Prostate gland (tissue), 2 donors: ENCODE measurements at regions not wholly inside any gene's neighbourhood (a gene's known extent, or its start where the extent isn't known, plus 50 kb on each side); places are given as distances from the start of the nearest gene placed in this dataset.
"Not testable (repeated sequence)": the region's sequence is repeated elsewhere in the genome, so short reads cannot be mapped to it uniquely, and the experiment has no call there.

Experiments used
- DNase-seq: peaks from one replicate; pipeline ENCODE4 v3.0.0-alpha.2; 2019; ENCODE audit warnings: low spot score
- H3K27ac ChIP-seq, 2 donors: fragments of 200-600 bp; sonication (generic); 2 replicates each; pipeline ENCODE4 v1.5.1; 2017 to 2019
- H3K27me3 ChIP-seq: fragments of 200-600 bp; sonication (generic); replicated peaks from 2 replicates; pipeline ENCODE4 v1.5.1; 2019; ENCODE audit not compliant: insufficient read depth
- H3K36me3 ChIP-seq, 2 donors: fragments of 200-600 bp; sonication (generic); 1 replicate in 1 of 2; 2 replicates in 1 of 2; pipeline versions ENCODE4 v1.5.1 to v1.8.1; 2017 to 2019
- H3K4me1 ChIP-seq: fragments of 200-600 bp; sonication (generic); replicated peaks from 2 replicates; pipeline ENCODE4 v1.5.1; 2019
- H3K4me3 ChIP-seq, 2 donors: fragments of 200-600 bp; sonication (generic); 2 replicates each; pipeline ENCODE4 v1.5.1; 2017 to 2019
- H3K9me3 ChIP-seq: fragments of 200-600 bp; sonication (generic); 2 replicates; pipeline ENCODE4 v1.5.1; 2017
- CTCF ChIP-seq, 4 experiments: fragments of 200-600 bp in 2 of 4; fragments of 450-650 bp in 2 of 4; sonication (generic) in 2 of 4; IDR thresholded peaks; 1 replicate in 3 of 4; 2 replicates in 1 of 4; pipeline ENCODE4 v1.5.1; 2016 to 2019; ENCODE audit warnings: antibody characterized with exemption in 4 of 4, mild to moderate bottlenecking in 2 of 4, moderate library complexity in 2 of 4
- POLR2A ChIP-seq: fragments of 450-650 bp; IDR thresholded peaks from one replicate; pipeline ENCODE4 v1.6.1; 2016; ENCODE audit warnings: antibody characterized with exemption, mild to moderate bottlenecking
- POLR2AphosphoS5 ChIP-seq: sonication (generic); formaldehyde crosslinking; IDR thresholded peaks from one replicate; pipeline ENCODE4 v1.6.1; 2017; ENCODE audit warnings: antibody characterized with exemption
- WGBS: methylation state at CpG from one replicate; pipeline ENCODE4 v1.1.5; 2018; 5-methylcytosine and 5-hydroxymethylcytosine counted together
- intact Hi-C: fragments of 100-400 bp; cut with DNase I; formaldehyde crosslinking; loops from one replicate; pipeline ENCODE4 v1.14.2; 2022

GRCh38 chr20:48215536-48215935 is 430.3 kb upstream of the SULF2 start:
- H3K27me3 ChIP-seq, result no peaks in the 10 kb centered on the region
- no peak overlapping the region for H3K27ac ChIP-seq
- 34% methylated on average over 8 of the region's 8 CpGs for WGBS
- no peaks in the 10 kb centered on the region for H3K4me1 ChIP-seq
- H3K36me3 ChIP-seq, result no peaks in the 10 kb centered on the region
- no peak for DNase-seq
- TF ChIP-seq CTCF (IDR thresholded peaks at IDR 0.05), result no peak
- TF ChIP-seq POLR2A, result no peak
- TF ChIP-seq POLR2AphosphoS5, result no peak
- H3K9me3 ChIP-seq, result no peaks in the 10 kb centered on the region
- no peak overlapping the region for H3K4me3 ChIP-seq
- intact Hi-C loops, result no loop called here

- no peak overlapping the region for H3K4me3 ChIP-seq
- H3K9me3 ChIP-seq, result no peaks in the 10 kb centered on the region
- no peak for DNase-seq
- TF ChIP-seq POLR2A (no peak), CTCF (IDR thresholded peaks at IDR 0.05) (no peak), POLR2AphosphoS5 (no peak)
- H3K27me3 ChIP-seq, result no peaks in the 10 kb centered on the region
- 54% methylated on average over 5 of the region's 5 CpGs for WGBS
- no peaks in the 10 kb centered on the region for H3K4me1 ChIP-seq
- no peak overlapping the region for H3K27ac ChIP-seq
- H3K36me3 ChIP-seq, result no peaks in the 10 kb centered on the region
- intact Hi-C loops, result no loop called here
These were observed 429.3 kb upstream of the SULF2 start for GRCh38 chr20:48214601-48215000.

- H3K4me3 ChIP-seq, H3K27ac ChIP-seq, DNase-seq, H3K4me1 ChIP-seq, H3K27me3 ChIP-seq, intact Hi-C loops, H3K36me3 ChIP-seq, H3K9me3 ChIP-seq: not testable (repeated sequence)
- 59% methylated on average over 12 of the region's 12 CpGs for WGBS
These were observed 428.4 kb upstream of the SULF2 start for GRCh38 chr20:48213635-48214034.

GRCh38 chr20:48212806-48213509 is 427.7 kb upstream of the SULF2 start:
- 94% methylated on average over 3 of the region's 3 CpGs for WGBS

GRCh38 chr20:48211847-48212246 is 426.6 kb upstream of the SULF2 start:
- no peaks in the 10 kb centered on the region for H3K36me3 ChIP-seq
- TF ChIP-seq CTCF (IDR thresholded peaks at IDR 0.05) (no peak), POLR2AphosphoS5 (no peak), POLR2A (no peak)
- no peaks in the 10 kb centered on the region for H3K9me3 ChIP-seq
- H3K4me3 ChIP-seq, result no peak overlapping the region
- DNase-seq, result no peak
- intact Hi-C loops, result no loop called here
- no peaks in the 10 kb centered on the region for H3K27me3 ChIP-seq
- H3K4me1 ChIP-seq, result no peaks in the 10 kb centered on the region
- no peak overlapping the region for H3K27ac ChIP-seq
- WGBS, result 96% methylated on average over 5 of the region's 5 CpGs

More at GRCh38 chr20:48212806-48213509, 427.7 kb upstream of the SULF2 start:
- H3K4me3 ChIP-seq, result no peak overlapping the region
- intact Hi-C loops, result no loop called here
- TF ChIP-seq CTCF (IDR thresholded peaks at IDR 0.05) (no peak), POLR2AphosphoS5 (no peak), POLR2A (no peak)
- no peak for DNase-seq
- no peaks in the 10 kb centered on the region for H3K27me3 ChIP-seq
- no peaks in the 10 kb centered on the region for H3K9me3 ChIP-seq
- no peaks in the 10 kb centered on the region for H3K4me1 ChIP-seq
- H3K36me3 ChIP-seq, result no peaks in the 10 kb centered on the region
- H3K27ac ChIP-seq, result no peak overlapping the region
